ENCODE measurements at regions not wholly inside any gene's neighbourhood (a gene's known extent, or its start where the extent isn't known, plus 50 kb on each side); places are given as distances from the start of the nearest gene placed in this dataset.
"Not testable (repeated sequence)": the region's sequence is repeated elsewhere in the genome, so short reads cannot be mapped to it uniquely, and the experiment has no call there.

DNA sequence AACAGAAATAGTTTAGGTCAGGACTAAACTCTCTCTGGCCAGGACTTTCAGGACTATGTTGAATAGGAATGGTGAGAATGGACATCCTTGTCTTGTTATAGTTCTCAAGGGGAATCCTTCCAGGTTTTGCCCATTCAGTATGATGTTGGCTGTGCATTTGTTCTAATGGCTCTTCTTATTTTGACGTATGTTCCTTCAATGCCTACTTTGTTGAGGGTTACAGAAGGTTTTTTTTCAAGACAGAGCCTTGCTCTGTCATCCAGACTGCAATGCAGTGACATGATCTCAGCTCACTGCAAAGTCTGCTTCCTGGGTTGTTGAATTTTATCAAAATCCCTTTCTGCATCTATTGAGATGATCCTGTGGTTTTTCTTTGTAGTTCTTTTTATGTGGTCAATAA lies 79.5 kb upstream of the NID2 start:
- TF ChIP-seq, protein P1, sequence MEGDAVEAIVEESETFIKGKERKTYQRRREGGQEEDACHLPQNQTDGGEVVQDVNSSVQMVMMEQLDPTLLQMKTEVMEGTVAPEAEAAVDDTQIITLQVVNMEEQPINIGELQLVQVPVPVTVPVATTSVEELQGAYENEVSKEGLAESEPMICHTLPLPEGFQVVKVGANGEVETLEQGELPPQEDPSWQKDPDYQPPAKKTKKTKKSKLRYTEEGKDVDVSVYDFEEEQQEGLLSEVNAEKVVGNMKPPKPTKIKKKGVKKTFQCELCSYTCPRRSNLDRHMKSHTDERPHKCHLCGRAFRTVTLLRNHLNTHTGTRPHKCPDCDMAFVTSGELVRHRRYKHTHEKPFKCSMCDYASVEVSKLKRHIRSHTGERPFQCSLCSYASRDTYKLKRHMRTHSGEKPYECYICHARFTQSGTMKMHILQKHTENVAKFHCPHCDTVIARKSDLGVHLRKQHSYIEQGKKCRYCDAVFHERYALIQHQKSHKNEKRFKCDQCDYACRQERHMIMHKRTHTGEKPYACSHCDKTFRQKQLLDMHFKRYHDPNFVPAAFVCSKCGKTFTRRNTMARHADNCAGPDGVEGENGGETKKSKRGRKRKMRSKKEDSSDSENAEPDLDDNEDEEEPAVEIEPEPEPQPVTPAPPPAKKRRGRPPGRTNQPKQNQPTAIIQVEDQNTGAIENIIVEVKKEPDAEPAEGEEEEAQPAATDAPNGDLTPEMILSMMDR (IDR thresholded peaks at IDR 0.05; ENCODE audit: low read depth, low read length), result no peak
- H3K4me3 ChIP-seq (ENCODE audit: low read depth, low read length), result no peak overlapping the region

DNA sequence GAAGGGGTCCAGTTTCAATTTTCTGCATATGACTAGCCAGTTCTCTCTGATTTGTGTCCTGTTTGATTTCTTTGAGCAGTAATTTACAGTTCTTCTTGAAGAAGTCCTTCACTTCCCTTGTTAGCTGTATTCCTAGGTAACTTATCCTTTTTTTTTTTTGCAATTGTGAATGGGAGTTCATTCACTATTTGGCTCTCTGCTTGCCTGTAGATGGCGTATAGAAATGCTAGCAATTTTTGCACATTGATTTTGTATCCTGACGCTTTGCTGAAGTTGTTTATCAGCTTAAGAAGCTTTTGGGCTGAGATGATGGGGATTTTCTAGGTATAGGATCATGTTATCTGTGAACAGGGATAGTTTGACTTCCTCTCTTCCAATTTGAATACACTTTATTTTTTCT lies 77.6 kb upstream of the NID2 start:
- H3K4me3 ChIP-seq (ENCODE audit: low read depth, low read length), result no peak overlapping the region
- TF ChIP-seq, protein P1 (IDR thresholded peaks at IDR 0.05; ENCODE audit: low read depth, low read length), result no peak

DNA sequence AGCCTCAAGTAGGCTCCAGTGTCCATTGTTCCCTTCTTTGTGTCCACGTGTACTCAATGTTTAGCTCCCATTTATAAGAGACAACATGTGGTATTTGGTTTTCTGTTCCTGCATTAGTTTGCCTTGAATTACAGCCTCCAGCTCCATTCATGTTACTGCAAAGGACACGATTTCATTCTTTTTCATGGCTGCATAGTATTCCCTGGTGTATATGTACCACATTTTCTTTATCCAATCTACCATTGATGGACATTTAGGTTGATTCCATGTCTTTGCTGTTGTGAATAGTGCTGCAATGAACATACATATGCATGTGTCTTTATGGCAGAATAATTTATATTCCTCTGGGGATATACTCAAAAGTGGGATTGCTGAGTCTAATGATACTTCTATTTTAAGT lies 75.2 kb upstream of the NID2 start:
- not testable (repeated sequence) for H3K4me3 ChIP-seq (ENCODE audit: low read depth, low read length)

DNA sequence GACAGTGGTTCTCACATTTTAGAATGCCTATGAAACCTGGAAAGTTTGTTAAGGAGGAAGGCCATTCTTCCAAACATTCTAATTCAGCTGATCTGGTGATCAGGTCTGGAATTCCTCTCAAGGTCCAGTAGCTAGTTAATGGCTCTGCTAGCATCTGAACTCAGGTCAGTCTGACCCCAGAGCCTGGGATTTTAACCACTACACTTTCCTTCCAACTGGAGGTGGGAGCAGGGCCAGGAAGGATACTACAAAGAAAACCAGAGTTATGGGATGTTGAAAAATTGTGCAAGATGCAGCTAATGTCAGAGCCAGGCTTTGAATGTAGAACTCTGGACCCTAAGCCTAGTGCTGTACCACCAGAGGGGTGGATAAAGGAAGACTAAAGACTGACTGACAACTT lies 73.6 kb upstream of the NID2 start:
- TF ChIP-seq, protein P1 (IDR thresholded peaks at IDR 0.05; ENCODE audit: low read depth, low read length), result no peak

DNA sequence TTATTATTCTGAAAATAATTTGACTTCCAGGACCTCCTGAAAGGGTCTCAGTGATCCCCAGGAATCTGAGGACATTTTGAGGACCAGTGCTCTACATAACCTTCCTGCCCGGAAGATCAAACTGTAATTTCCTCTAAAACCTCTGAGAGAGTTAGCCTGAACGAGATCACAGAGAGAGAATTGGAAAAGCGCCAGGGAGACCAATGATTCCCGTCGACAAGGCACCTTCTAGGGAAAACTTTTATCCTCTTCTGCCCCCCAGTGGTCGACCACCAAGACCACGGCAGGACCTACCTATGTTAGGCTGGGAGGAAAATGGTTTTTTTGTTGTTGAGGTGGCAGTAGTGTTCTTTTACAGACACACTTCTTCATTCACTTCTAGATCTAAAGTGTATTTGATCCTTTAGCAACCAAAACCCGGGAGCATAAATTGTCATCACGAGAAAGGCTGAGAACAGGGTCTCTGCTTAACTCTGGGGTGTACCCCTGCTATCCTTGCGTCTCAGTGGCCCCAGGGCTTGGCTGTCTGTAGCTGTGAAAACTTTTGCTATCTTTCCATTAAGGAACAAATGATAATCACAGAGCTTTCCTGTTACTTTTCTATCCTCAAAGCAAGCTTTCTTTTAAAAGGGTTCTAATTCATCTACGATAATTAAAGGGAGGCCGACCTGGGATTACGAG lies 62.9 kb upstream of the NID2 start:
- H3K4me3 ChIP-seq (ENCODE audit: low read depth, low read length), result no peak overlapping the region
- TF ChIP-seq, protein P1 (IDR thresholded peaks at IDR 0.05; ENCODE audit: low read depth, low read length), result peak; percentile 50; the same call in 1 of the 2 replicates

More for the DNA sequence above, 73.6 kb upstream of the NID2 start:
- H3K4me3 ChIP-seq (ENCODE audit: low read depth, low read length), result no peak overlapping the region

DNA sequence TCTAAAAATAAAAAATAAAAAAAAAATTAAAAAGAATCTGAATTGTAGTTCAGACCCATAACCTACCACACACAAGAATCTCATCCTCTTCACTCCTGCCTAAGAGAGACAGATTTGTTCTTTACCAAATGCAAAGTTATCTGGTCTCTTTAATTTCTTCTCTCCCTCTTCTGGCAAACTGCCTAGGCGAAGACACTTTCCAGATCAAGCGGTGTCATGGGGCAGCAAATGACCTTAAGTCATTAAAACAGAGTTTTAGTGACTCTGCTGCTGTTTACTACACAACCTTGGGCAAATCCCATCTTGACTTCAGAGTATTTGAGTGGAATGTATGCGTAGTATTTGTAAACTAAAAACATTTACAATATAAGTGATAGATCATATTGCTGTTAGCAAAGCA lies 60.9 kb upstream of the NID2 start:
- TF ChIP-seq, protein P1 (IDR thresholded peaks at IDR 0.05; ENCODE audit: low read depth, low read length), result no peak
- H3K4me3 ChIP-seq (ENCODE audit: low read depth, low read length), result no peak overlapping the region

DNA sequence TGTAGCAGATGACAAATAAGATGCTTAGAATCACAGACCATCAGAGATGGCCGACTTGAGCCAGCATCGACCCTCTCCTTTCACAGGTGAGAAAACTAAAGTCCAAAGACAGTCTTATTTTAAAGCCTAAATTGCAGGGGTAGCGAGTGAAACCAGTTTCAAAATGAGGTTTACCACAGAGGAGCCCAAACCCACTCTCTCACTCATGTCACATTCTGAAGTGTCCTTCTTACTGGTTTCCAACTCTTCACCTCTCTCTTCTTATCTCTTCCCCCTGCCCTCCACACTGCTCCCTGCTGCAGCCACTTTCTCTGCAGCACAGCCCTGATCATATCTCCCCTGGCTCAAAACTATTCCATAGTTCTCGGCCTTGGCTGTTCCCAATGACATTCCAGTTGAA lies 57.0 kb upstream of the NID2 start:
- TF ChIP-seq, protein P1 (IDR thresholded peaks at IDR 0.05; ENCODE audit: low read depth, low read length), result no peak
- H3K4me3 ChIP-seq (ENCODE audit: low read depth, low read length), result no peak overlapping the region
